K562 (cell line): ENCODE measurements at regions not wholly inside any gene's neighbourhood (a gene's known extent, or its start where the extent isn't known, plus 50 kb on each side); places are given as distances from the start of the nearest gene placed in this dataset.

Experiments used
- ATAC-seq: fragments of 200-7000 bp; cut with Tn5 transposase; 3 replicates; pipeline ENCODE4 v1.9.1; 2020; ENCODE audit warnings: moderate library complexity
- BruUV-seq: library from RNA; stranded (reverse); fragments of 400-500 nt; replicated peaks from 2 replicates; lab custom pipeline; 2021; lab: Mats Ljungman, UMichigan
- CTCF ChIA-PET: fragments of 300-600 bp; formaldehyde crosslinking; extraction: SDS; loops from one replicate; lab custom pipeline; 2021; ENCODE audit warnings: low intra/inter-chr PET ratio; lab: Yijun Ruan, JAX
- POLR2A ChIA-PET: fragments of 300-600, 350-650 bp; sonication (Branson Sonifier 250); formaldehyde crosslinking; extraction: SDS; loops from one replicate; lab custom pipeline; 2021; ENCODE audit warnings: antibody characterized with exemption, inconsistent platforms; lab: Yijun Ruan, JAX
- DNase-seq, 4 experiments: peaks; one replicate each; pipeline versions ENCODE4 v3.0.0 to v3.0.0-alpha.2; 2011 to 2018; ENCODE audit warnings: low spot score in 3 of 4, mixed read lengths in 3 of 4; ENCODE audit errors: extremely low read depth in 1 of 4
- FAIRE-seq: peaks from 2 replicates; lab custom pipeline; 2011; peaks lifted over from hg19 to GRCh38; lab: Jason Lieb, UNC
- H2AFZ ChIP-seq: 2 replicates; pipeline ENCODE4 v1.6.0; 2011; ENCODE audit warnings: low read depth, low read length, control low read depth, inconsistent platforms
- H3K27ac ChIP-seq: fragments of 200-600 bp; 3 replicates; pipeline ENCODE4 v1.8.0; 2011; ENCODE audit warnings: low read depth, mild to moderate bottlenecking, control low read depth, inconsistent platforms, low read length, moderate library complexity, mixed read lengths; ENCODE audit errors: extremely low read depth
- H3K27me3 ChIP-seq, 2 experiments: fragments of 300-600 bp in 1 of 2; 2 replicates in 1 of 2; 3 replicates in 1 of 2; pipeline versions ENCODE4 v1.6.0 to v1.8.0; 2011; ENCODE audit warnings: inconsistent platforms in 2 of 2, low read length in 2 of 2, mild to moderate bottlenecking in 1 of 2, mixed read lengths in 1 of 2, moderate library complexity in 1 of 2; ENCODE audit not compliant: control insufficient read depth in 2 of 2, insufficient read depth in 2 of 2
- H3K36me3 ChIP-seq: fragments of 300-600 bp; 3 replicates; pipeline ENCODE4 v1.8.0; 2011; ENCODE audit warnings: mild to moderate bottlenecking, low read length, inconsistent platforms; ENCODE audit not compliant: control insufficient read depth, insufficient read depth
- H3K4me1 ChIP-seq, 2 experiments: fragments of 200-600 bp in 1 of 2; replicated peaks in 1 of 2; 2 replicates in 1 of 2; 3 replicates in 1 of 2; pipeline versions ENCODE4 v1.5.1 to v1.8.0; 2011; ENCODE audit warnings: inconsistent platforms in 2 of 2, low read length in 2 of 2, mild to moderate bottlenecking in 1 of 2, mixed read lengths in 1 of 2, moderate library complexity in 1 of 2; ENCODE audit not compliant: control insufficient read depth in 2 of 2, insufficient read depth in 2 of 2
- H3K4me2 ChIP-seq: 2 replicates; pipeline ENCODE4 v1.6.1; 2011; ENCODE audit warnings: low read length, control low read depth, inconsistent platforms, mixed read lengths; ENCODE audit not compliant: insufficient read depth
- H3K4me3 ChIP-seq: fragments of 200-600 bp; sonication (generic), shearing (Covaris generic); 2 replicates; pipeline ENCODE4 v1.5.1; 2016; ENCODE audit warnings: control low read depth, inconsistent platforms
- H3K79me2 ChIP-seq: fragments of 200-600 bp; 3 replicates; pipeline ENCODE4 v1.8.0; 2011; ENCODE audit warnings: low read length, inconsistent platforms; ENCODE audit not compliant: control insufficient read depth, insufficient read depth
- H3K9ac ChIP-seq, 2 experiments: 2 replicates each; pipeline versions ENCODE4 v1.6.0 to v1.6.1; 2011; ENCODE audit warnings: low read depth in 2 of 2, low read length in 2 of 2, control low read depth in 1 of 2, inconsistent platforms in 1 of 2, mild to moderate bottlenecking in 1 of 2, mixed read lengths in 1 of 2; ENCODE audit not compliant: insufficient read depth in 1 of 2
- H3K9me1 ChIP-seq: one replicate; pipeline ENCODE4 v1.6.0; 2011; ENCODE audit warnings: inconsistent platforms, mild to moderate bottlenecking, low read length, moderate library complexity; ENCODE audit not compliant: control insufficient read depth, insufficient read depth
- H3K9me3 ChIP-seq: replicated peaks from 2 replicates; pipeline ENCODE4 v1.5.1; 2011; ENCODE audit warnings: low read depth, low read length, inconsistent platforms; ENCODE audit not compliant: control insufficient read depth, insufficient read depth
- H4K20me1 ChIP-seq: replicated peaks from 2 replicates; pipeline ENCODE4 v1.6.1; 2011; ENCODE audit warnings: low read length, inconsistent platforms, mixed read lengths; ENCODE audit not compliant: control insufficient read depth, insufficient read depth
- ARID3A ChIP-seq: IDR thresholded peaks from 2 replicates; pipeline ENCODE4 v1.6.1; 2012; ENCODE audit warnings: low read depth, low read length, improper control_type of control experiment, borderline replicate concordance
- CBFA2T2 ChIP-seq: fragments of 450-650 bp; conservative IDR thresholded peaks from 2 replicates; pipeline ENCODE4 v1.6.1; 2017; ENCODE audit warnings: mild to moderate bottlenecking
- CC2D1A ChIP-seq: fragments of 450-650 bp; IDR thresholded peaks from 2 replicates; pipeline ENCODE4 v1.6.1; 2017; ENCODE audit warnings: mild to moderate bottlenecking
- FIP1L1 ChIP-seq: fragments of 200-400 bp; formaldehyde crosslinking; IDR thresholded peaks from 2 replicates; pipeline ENCODE4 v1.6.1; 2018; ENCODE audit warnings: mild to moderate bottlenecking, low read depth, low read length; ENCODE audit not compliant: poor library complexity, severe bottlenecking
- FOXP1 ChIP-seq: sonication (generic); formaldehyde crosslinking; IDR thresholded peaks from 2 replicates; pipeline ENCODE4 v1.8.0; 2022; ENCODE audit warnings: mild to moderate bottlenecking, missing genetic modification reagents
- HOXB6 ChIP-seq: fragments of 250-450 bp; sonication (Bioruptor Pico); IDR thresholded peaks from 2 replicates; pipeline ENCODE4 v1.5.1; 2022; ENCODE audit warnings: mild to moderate bottlenecking, borderline replicate concordance
- KDM1A ChIP-seq, 2 experiments: fragments of 450-650 bp; IDR thresholded peaks; 2 replicates each; pipeline ENCODE4 v1.6.1; 2016; ENCODE audit warnings: mild to moderate bottlenecking in 2 of 2
- MAFK ChIP-seq: IDR thresholded peaks from 2 replicates; pipeline ENCODE4 v1.6.1; 2011; ENCODE audit warnings: low read length, improper control_type of control experiment
- MBD2 ChIP-seq: sonication (generic); IDR thresholded peaks from 2 replicates; pipeline ENCODE4 v1.6.1; 2016; ENCODE audit warnings: low read depth, borderline replicate concordance
- MCM2 ChIP-seq: fragments of 450-650 bp; IDR thresholded peaks from 2 replicates; pipeline ENCODE4 v1.6.1; 2017; ENCODE audit warnings: low read depth, mild to moderate bottlenecking
- NFIX ChIP-seq: fragments of 250-450 bp; sonication (Bioruptor Pico); IDR thresholded peaks from 2 replicates; pipeline ENCODE4 v1.4.0; 2020; ENCODE audit warnings: low read depth, mild to moderate bottlenecking, moderate library complexity
- NUFIP1 ChIP-seq: fragments of 450-650 bp; IDR thresholded peaks from 2 replicates; pipeline ENCODE4 v1.6.1; 2018; ENCODE audit not compliant: partially characterized antibody
- PRMT5 ChIP-seq: sonication (generic); formaldehyde crosslinking; IDR thresholded peaks from 2 replicates; pipeline ENCODE4 v1.5.0; 2020; ENCODE audit warnings: missing genetic modification reagents
- TOE1 ChIP-seq, 2 experiments: fragments of 450-650 bp in 1 of 2; sonication (generic) in 1 of 2; formaldehyde crosslinking in 1 of 2; IDR thresholded peaks; 2 replicates each; pipeline versions ENCODE4 v1.7.1 to v1.8.0; 2016 to 2022; ENCODE audit warnings: borderline replicate concordance in 2 of 2, mild to moderate bottlenecking in 2 of 2, antibody characterized with exemption in 1 of 2, inconsistent platforms in 1 of 2, low read depth in 1 of 2, missing genetic modification reagents in 1 of 2, moderate library complexity in 1 of 2
- ZNF384 ChIP-seq: IDR thresholded peaks from 2 replicates; pipeline ENCODE4 v1.6.1; 2012; ENCODE audit warnings: low read depth, low read length, improper control_type of control experiment
- ZNF511 ChIP-seq: sonication (generic); formaldehyde crosslinking; IDR thresholded peaks from 2 replicates; pipeline ENCODE4 v1.8.0; 2022; ENCODE audit warnings: mild to moderate bottlenecking, missing genetic modification reagents
- WGBS: fragments of 100-300 bp; shearing (Covaris generic); methylation state at CpG from one replicate; pipeline ENCODE4 v1.1.6; 2016; ENCODE audit warnings: low coverage, mixed read lengths; ENCODE audit not compliant: insufficient coverage; ENCODE audit errors: missing lambda C conversion rate; 5-methylcytosine and 5-hydroxymethylcytosine counted together
- in situ Hi-C: fragments of 300-500 bp; cut with MboI; formaldehyde crosslinking; loops from 4 replicates; pipeline ENCODE4 v1.15.0; 2018; ENCODE audit warnings: inconsistent platforms, mixed read lengths
- intact Hi-C: fragments of 100-400 bp; cut with micrococcal nuclease; formaldehyde crosslinking; loops from 2 replicates; pipeline ENCODE4 v1.14.2; 2022

- Histone ChIP-seq H3K79me2 (no peaks in the 10 kb centered on the region), H3K4me2 (no peak overlapping the region), H3K27ac (no peak overlapping the region), H3K36me3 (no peaks in the 10 kb centered on the region), H2AFZ (no peak overlapping the region), H3K4me3 (no peak overlapping the region)
- intact Hi-C loops (no loop called here), in situ Hi-C loops (no loop called here)
- no peak for FAIRE-seq
- TF ChIP-seq PRMT5 (CRISPR knock-in tag): no peak
- no peak for TF ChIP-seq MCM2
- no peak for TF ChIP-seq FIP1L1
- TF ChIP-seq, all 486 proteins: peak for 0
- H3K4me1 ChIP-seq: no peaks in the 10 kb centered on the region
- POLR2A ChIA-PET: no interaction called here
- H4K20me1 ChIP-seq: no peaks in the 10 kb centered on the region
- ATAC-seq (no peak), DNase-seq (no peak)
- no peaks in the 10 kb centered on the region for H3K27me3 ChIP-seq
- no peaks in the 10 kb centered on the region for H3K9me1 ChIP-seq
- BruUV-seq: no TSS peak
- H3K9ac ChIP-seq: no peak overlapping the region
- H3K9me3 ChIP-seq: no peaks in the 10 kb centered on the region
- CTCF ChIA-PET: no interaction called here
Measured at GRCh38 chr20:10114598-10114997, 79.8 kb downstream of the ANKEF1 start.

- no peaks in the 10 kb centered on the region for H3K36me3 ChIP-seq
- POLR2A ChIA-PET: no interaction called here
- H4K20me1 ChIP-seq: no peaks in the 10 kb centered on the region
- no peak for FAIRE-seq
- H3K4me3 ChIP-seq: no peak overlapping the region
- no TSS peak for BruUV-seq
- no peak overlapping the region for H3K27ac ChIP-seq
- no peak overlapping the region for H3K9ac ChIP-seq
- no peaks in the 10 kb centered on the region for H3K9me3 ChIP-seq
- CTCF ChIA-PET: no interaction called here
- no peaks in the 10 kb centered on the region for H3K27me3 ChIP-seq
- WGBS: 0% methylated on average over 1 of the region's 1 CpG
- no peak overlapping the region for H2AFZ ChIP-seq
- DNase-seq: no peak
- no peak for ATAC-seq
- H3K9me1 ChIP-seq: no peaks in the 10 kb centered on the region
- H3K79me2 ChIP-seq: no peaks in the 10 kb centered on the region
- no peak overlapping the region for H3K4me2 ChIP-seq
- no peaks in the 10 kb centered on the region for H3K4me1 ChIP-seq
- intact Hi-C loops (no loop called here), in situ Hi-C loops (no loop called here)
- no peak for TF ChIP-seq HOXB6
- no peak for TF ChIP-seq NFIX (CRISPR knock-in tag)
- TF ChIP-seq CBFA2T2: no peak
- TF ChIP-seq ZNF384: no peak
- no peak for TF ChIP-seq MAFK
- no peak for TF ChIP-seq CC2D1A
- no peak for TF ChIP-seq KDM1A (IDR thresholded peaks at IDR 0.05)
- no peak for TF ChIP-seq MBD2
- no peak for TF ChIP-seq TOE1 (IDR thresholded peaks at IDR 0.05; ENCODE audit: borderline replicate concordance)
- no peak for TF ChIP-seq TOE1 (CRISPR knock-in tag; IDR thresholded peaks at IDR 0.05; ENCODE audit: borderline replicate concordance, low read depth)
- TF ChIP-seq FOXP1: no peak
- no peak for TF ChIP-seq ZNF511 (CRISPR knock-in tag)
- TF ChIP-seq NUFIP1: no peak
- TF ChIP-seq ARID3A: no peak
Measured at GRCh38 chr20:10115021-10115420, 80.2 kb downstream of the ANKEF1 start.
